H9 (cell line): ENCODE measurements at regions not wholly inside any gene's neighbourhood (a gene's known extent, or its start where the extent isn't known, plus 50 kb on each side); places are given as distances from the start of the nearest gene placed in this dataset.

Experiments used
- DNase-seq: peaks from one replicate; pipeline ENCODE4 v3.0.0-alpha.2; 2017
- H2AFZ ChIP-seq: one replicate; pipeline ENCODE4 v1.6.1; 2013; ENCODE audit warnings: mild to moderate bottlenecking, low read length, control low read depth, moderate library complexity
- H2AK5ac ChIP-seq: 2 replicates; pipeline ENCODE4 v1.6.1; 2013; ENCODE audit warnings: low read length, control low read depth, mixed read lengths; ENCODE audit not compliant: insufficient read length
- H2BK120ac ChIP-seq: one replicate; pipeline ENCODE4 v1.6.1; 2013; ENCODE audit warnings: low read depth, mild to moderate bottlenecking, low read length, control low read depth, inconsistent platforms; ENCODE audit not compliant: poor library complexity, severe bottlenecking
- H2BK12ac ChIP-seq: 2 replicates; pipeline ENCODE4 v1.6.1; 2013; ENCODE audit warnings: low read length, control low read depth, mixed read lengths, low read depth; ENCODE audit not compliant: insufficient read length
- H2BK15ac ChIP-seq: 2 replicates; pipeline ENCODE4 v1.6.1; 2013; ENCODE audit warnings: low read depth, low read length, control low read depth
- H2BK20ac ChIP-seq: one replicate; pipeline ENCODE4 v1.6.1; 2013; ENCODE audit warnings: low read depth, mild to moderate bottlenecking, low read length, control low read depth, inconsistent platforms; ENCODE audit not compliant: poor library complexity, severe bottlenecking
- H2BK5ac ChIP-seq: 2 replicates; pipeline ENCODE4 v1.6.1; 2013; ENCODE audit warnings: low read length, control low read depth, mixed read lengths; ENCODE audit not compliant: insufficient read length
- H3K14ac ChIP-seq: 2 replicates; pipeline ENCODE4 v1.6.1; 2013; ENCODE audit warnings: low read length, control low read depth; ENCODE audit not compliant: insufficient read depth
- H3K18ac ChIP-seq: 2 replicates; pipeline ENCODE4 v1.6.1; 2013; ENCODE audit warnings: low read depth, mild to moderate bottlenecking, mixed read lengths, low read length, control low read depth; ENCODE audit not compliant: insufficient read length
- H3K23ac ChIP-seq: 2 replicates; pipeline ENCODE4 v1.6.1; 2013; ENCODE audit warnings: low read length, control low read depth, mixed read lengths, low read depth; ENCODE audit not compliant: insufficient read length
- H3K23me2 ChIP-seq: 2 replicates; pipeline ENCODE4 v1.6.1; 2013; ENCODE audit warnings: low read depth, mild to moderate bottlenecking, mixed read lengths, low read length, control low read depth; ENCODE audit not compliant: insufficient read length, poor library complexity, severe bottlenecking
- H3K27ac ChIP-seq: 2 replicates; pipeline ENCODE4 v1.5.1; 2013; ENCODE audit warnings: low read length, control low read depth, mixed read lengths, low read depth; ENCODE audit not compliant: insufficient read length
- H3K27me3 ChIP-seq: 2 replicates; pipeline ENCODE4 v1.6.1; 2013; ENCODE audit warnings: low read length, control low read depth, inconsistent platforms; ENCODE audit not compliant: insufficient read depth
- H3K4ac ChIP-seq: 2 replicates; pipeline ENCODE4 v1.6.1; 2013; ENCODE audit warnings: low read depth, mild to moderate bottlenecking, control low read depth, inconsistent platforms, low read length, moderate library complexity
- H3K4me1 ChIP-seq: 2 replicates; pipeline ENCODE4 v1.6.1; 2013; ENCODE audit warnings: low read length, control low read depth, inconsistent platforms; ENCODE audit not compliant: insufficient read depth
- H3K4me2 ChIP-seq: 2 replicates; pipeline ENCODE4 v1.6.1; 2013; ENCODE audit warnings: low read length, control low read depth, mixed read lengths; ENCODE audit not compliant: insufficient read length, insufficient read depth
- H3K56ac ChIP-seq: 2 replicates; pipeline ENCODE4 v1.6.1; 2013; ENCODE audit warnings: low read depth, mild to moderate bottlenecking, mixed read lengths, low read length, control low read depth; ENCODE audit not compliant: insufficient read length
- H3K79me1 ChIP-seq: 2 replicates; pipeline ENCODE4 v1.6.1; 2013; ENCODE audit warnings: low read depth, mild to moderate bottlenecking, moderate library complexity, low read length, control low read depth, inconsistent platforms; ENCODE audit not compliant: insufficient read depth, poor library complexity, severe bottlenecking
- H3K79me2 ChIP-seq: 2 replicates; pipeline ENCODE4 v1.6.1; 2013; ENCODE audit warnings: low read length, control low read depth, inconsistent platforms; ENCODE audit not compliant: insufficient read depth
- H3K9ac ChIP-seq: 2 replicates; pipeline ENCODE4 v1.6.1; 2013; ENCODE audit warnings: low read length, control low read depth, mixed read lengths; ENCODE audit not compliant: insufficient read length; ENCODE audit errors: extremely low read depth
- H3K9me3 ChIP-seq: one replicate; pipeline ENCODE4 v1.6.1; 2013; ENCODE audit warnings: low read depth, low read length, inconsistent platforms; ENCODE audit not compliant: control insufficient read depth
- H3T11ph ChIP-seq: one replicate; pipeline ENCODE4 v1.6.1; 2013; ENCODE audit warnings: mild to moderate bottlenecking, low read length, control low read depth, inconsistent platforms
- H4K20me1 ChIP-seq: one replicate; pipeline ENCODE4 v1.6.1; 2013; ENCODE audit not compliant: control insufficient read depth, insufficient read length, insufficient read depth
- H4K5ac ChIP-seq: 2 replicates; pipeline ENCODE4 v1.6.1; 2013; ENCODE audit warnings: low read depth, mild to moderate bottlenecking, mixed read lengths, low read length, control low read depth; ENCODE audit not compliant: insufficient read length
- H4K8ac ChIP-seq: replicated peaks from 2 replicates; pipeline ENCODE4 v1.6.1; 2013; ENCODE audit warnings: low read length, control low read depth, mixed read lengths, low read depth; ENCODE audit not compliant: insufficient read length
- H4K91ac ChIP-seq: 2 replicates; pipeline ENCODE4 v1.6.1; 2013; ENCODE audit warnings: low read depth, mild to moderate bottlenecking, moderate library complexity, mixed read lengths, low read length, control low read depth; ENCODE audit not compliant: insufficient read length
- H3K27ac Mint-ChIP-seq, 3 experiments: 2 replicates in 2 of 3; 3 replicates in 1 of 3; pipeline ENCODE4 v1.8.0; 2020 to 2021; ENCODE audit warnings: mixed read lengths in 3 of 3, mild to moderate bottlenecking in 1 of 3, moderate library complexity in 1 of 3
- H3K27me3 Mint-ChIP-seq: 2 replicates; pipeline ENCODE4 v1.8.0; 2021; ENCODE audit warnings: low read depth, mild to moderate bottlenecking, moderate library complexity, mixed read lengths
- H3K36me3 Mint-ChIP-seq, 3 experiments: 2 replicates in 2 of 3; 3 replicates in 1 of 3; pipeline ENCODE4 v1.8.0; 2020 to 2021; ENCODE audit warnings: low read depth in 3 of 3, mixed read lengths in 3 of 3; ENCODE audit not compliant: insufficient read depth in 1 of 3
- H3K4me1 Mint-ChIP-seq, 2 experiments: 2 replicates each; pipeline ENCODE4 v1.8.0; 2020; ENCODE audit warnings: mixed read lengths in 2 of 2
- H3K4me3 Mint-ChIP-seq, 2 experiments: 2 replicates in 1 of 2; 3 replicates in 1 of 2; pipeline ENCODE4 v1.8.0; 2020 to 2021; ENCODE audit warnings: mild to moderate bottlenecking in 2 of 2, mixed read lengths in 2 of 2, moderate library complexity in 1 of 2
- H3K9me3 Mint-ChIP-seq, 2 experiments: 2 replicates in 1 of 2; 3 replicates in 1 of 2; pipeline ENCODE4 v1.8.0; 2020; ENCODE audit warnings: mild to moderate bottlenecking in 2 of 2, mixed read lengths in 2 of 2, moderate library complexity in 1 of 2
- CTCF ChIP-seq: fragments of 200-600 bp; sonication (generic); conservative IDR thresholded peaks from 3 replicates; pipeline ENCODE4 v1.8.0; 2021; ENCODE audit warnings: antibody characterized with exemption, mild to moderate bottlenecking

DNA sequence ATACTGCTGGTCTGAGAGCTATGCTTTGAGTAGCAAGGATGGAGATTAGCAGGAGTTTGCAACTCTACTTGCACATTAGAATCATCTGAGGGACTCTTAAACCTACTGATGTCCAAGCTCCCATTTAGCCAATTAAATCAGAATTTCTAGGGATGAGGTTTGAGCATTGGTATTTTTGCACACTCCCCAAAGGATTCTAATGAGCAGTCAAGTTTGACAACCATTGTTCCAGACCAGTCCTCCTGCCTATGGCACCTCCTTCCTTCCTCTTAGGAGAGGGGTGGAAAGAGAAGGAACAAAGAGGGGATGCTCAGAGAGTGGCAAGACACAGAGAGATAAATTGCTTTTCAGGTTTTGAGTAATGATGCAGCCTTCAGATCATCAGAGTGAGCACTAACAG lies 275.5 kb upstream of the ROPN1 start:
- no peak overlapping the region for H3K4ac ChIP-seq
- no peak overlapping the region for H2BK12ac ChIP-seq
- H2AK5ac ChIP-seq = no peak overlapping the region
- no peak for TF ChIP-seq CTCF
- Mint-ChIP-seq H3K27ac (no peak overlapping the region), H3K27me3 (no peaks in the 10 kb centered on the region), H3K9me3 (no peaks in the 10 kb centered on the region), H3K4me3 (no peak overlapping the region), H3K36me3 (no peaks in the 10 kb centered on the region), H3K4me1 (peaks cover 4 to 7% of the 10 kb centered on the region in 2 experiments; a peak in 3 of 4 replicates)
- no peak overlapping the region for H2BK5ac ChIP-seq
- no peak overlapping the region for H2BK20ac ChIP-seq
- H3K79me2 ChIP-seq = no peaks in the 10 kb centered on the region
- no peaks in the 10 kb centered on the region for H3K27me3 ChIP-seq
- no peak overlapping the region for H3K56ac ChIP-seq
- no peak overlapping the region for H2BK15ac ChIP-seq
- H3K18ac ChIP-seq = no peak overlapping the region
- H3K23ac ChIP-seq = no peak overlapping the region
- H4K91ac ChIP-seq = no peak overlapping the region
- no peak overlapping the region for H3K9ac ChIP-seq
- H4K5ac ChIP-seq = no peak overlapping the region
- no peak overlapping the region for H2AFZ ChIP-seq
- no peaks in the 10 kb centered on the region for H3K79me1 ChIP-seq
- H3K4me2 ChIP-seq = no peak overlapping the region
- H3K9me3 ChIP-seq = no peaks in the 10 kb centered on the region
- no peak overlapping the region for H2BK120ac ChIP-seq
- no peak overlapping the region for H3K27ac ChIP-seq
- H4K8ac ChIP-seq = no peak overlapping the region
- no peaks in the 10 kb centered on the region for H4K20me1 ChIP-seq
- no peak for DNase-seq
- H3K23me2 ChIP-seq = no peaks in the 10 kb centered on the region
- H3K14ac ChIP-seq = no peak overlapping the region
- H3K4me1 ChIP-seq = peaks cover 4% of the 10 kb centered on the region; the same call in 1 of the 2 replicates
- no peak overlapping the region for H3T11ph ChIP-seq
